Tibial artery (tissue), 4 donors: ENCODE measurements at regions not wholly inside any gene's neighbourhood (a gene's known extent, or its start where the extent isn't known, plus 50 kb on each side); places are given as distances from the start of the nearest gene placed in this dataset.

Experiments used
- DNase-seq, 2 donors: peaks; one replicate each; pipeline ENCODE4 v3.0.0-alpha.2; 2019
- H3K27ac ChIP-seq, 2 donors: fragments of 200-600 bp; sonication (generic) in 1 of 2; 1 replicate in 1 of 2; 2 replicates in 1 of 2; pipeline ENCODE4 v1.5.1; 2018 to 2019; ENCODE audit warnings: mild to moderate bottlenecking in 1 of 2
- H3K27me3 ChIP-seq, 2 donors: fragments of 200-600 bp; sonication (generic) in 1 of 2; one replicate each; pipeline versions ENCODE4 v1.5.1 to v1.6.0; 2016 to 2019
- H3K36me3 ChIP-seq, 3 donors: fragments of 200-600 bp; sonication (generic) in 2 of 3; one replicate each; pipeline ENCODE4 v1.5.1; 2016 to 2019; ENCODE audit warnings: mild to moderate bottlenecking in 2 of 3
- H3K4me1 ChIP-seq, 4 donors: fragments of 200-600 bp; sonication (generic) in 2 of 4; 1 replicate in 3 of 4; 2 replicates in 1 of 4; pipeline ENCODE4 v1.5.1; 2016 to 2019
- H3K4me3 ChIP-seq, 2 donors: fragments of 200-600 bp; sonication (generic) in 1 of 2; 1 replicate in 1 of 2; 2 replicates in 1 of 2; pipeline ENCODE4 v1.5.1; 2018 to 2019; ENCODE audit warnings: mild to moderate bottlenecking in 2 of 2
- H3K9me3 ChIP-seq, 3 donors: fragments of 200-600 bp; sonication (generic) in 1 of 3; one replicate each; pipeline ENCODE4 v1.5.1; 2016 to 2019
- CTCF ChIP-seq, 2 experiments: fragments of 200-600 bp in 1 of 2; fragments of 450-650 bp in 1 of 2; IDR thresholded peaks; one replicate each; pipeline ENCODE4 v1.5.1; 2017 to 2019; ENCODE audit warnings: antibody characterized with exemption in 2 of 2, mild to moderate bottlenecking in 1 of 2, moderate library complexity in 1 of 2
- intact Hi-C: fragments of 100-400 bp; cut with DNase I; formaldehyde crosslinking; loops from one replicate; pipeline ENCODE4 v1.15.0; 2023; ENCODE audit warnings: low total_unique reads

GRCh38 chrX:22629105-22629725, 356.5 kb downstream of the CBLL2 start:
- H3K27me3 ChIP-seq = no peaks in the 10 kb centered on the region

GRCh38 chrX:22634083-22634482, 361.4 kb downstream of the CBLL2 start:
- Histone ChIP-seq H3K36me3 (no peaks in the 10 kb centered on the region), H3K27me3 (no peaks in the 10 kb centered on the region), H3K4me1 (peaks cover 0 to 2% (median 0%) of the 10 kb centered on the region in 4 donors), H3K27ac (no peak overlapping the region), H3K9me3 (no peaks in the 10 kb centered on the region), H3K4me3 (no peak overlapping the region)
- DNase-seq = no peak
- intact Hi-C loops = no loop called here
- TF ChIP-seq CTCF (IDR thresholded peaks at IDR 0.05) = no peak

More at GRCh38 chrX:22629105-22629725, 356.5 kb downstream of the CBLL2 start:
- no peak for DNase-seq
- H3K4me3 ChIP-seq = no peak overlapping the region
- intact Hi-C loops = no loop called here
- no peak overlapping the region for H3K27ac ChIP-seq
- H3K9me3 ChIP-seq = no peaks in the 10 kb centered on the region
- peaks cover 0 to 13% (median 0%) of the 10 kb centered on the region in 4 donors for H3K4me1 ChIP-seq
- no peaks in the 10 kb centered on the region for H3K36me3 ChIP-seq
- TF ChIP-seq CTCF (IDR thresholded peaks at IDR 0.05) = no peak

GRCh38 chrX:22634751-22635150, 362.0 kb downstream of the CBLL2 start:
- H3K27me3 ChIP-seq = no peaks in the 10 kb centered on the region
- intact Hi-C loops = no loop called here
- H3K36me3 ChIP-seq = no peaks in the 10 kb centered on the region
- no peaks in the 10 kb centered on the region for H3K4me1 ChIP-seq
- no peak for TF ChIP-seq CTCF (IDR thresholded peaks at IDR 0.05)
- H3K4me3 ChIP-seq = no peak overlapping the region
- no peak for DNase-seq
- no peaks in the 10 kb centered on the region for H3K9me3 ChIP-seq
- H3K27ac ChIP-seq = no peak overlapping the region

GRCh38 chrX:22648281-22648680, 351.5 kb upstream of the DDX53 start:
- no peak for TF ChIP-seq CTCF (IDR thresholded peaks at IDR 0.05)
- peaks cover 0 to 17% (median 0%) of the 10 kb centered on the region in 4 donors for H3K4me1 ChIP-seq
- intact Hi-C loops = no loop called here
- no peak overlapping the region for H3K27ac ChIP-seq
- no peak for DNase-seq
- H3K27me3 ChIP-seq = no peaks in the 10 kb centered on the region
- no peak overlapping the region for H3K4me3 ChIP-seq
- no peaks in the 10 kb centered on the region for H3K9me3 ChIP-seq
- no peaks in the 10 kb centered on the region for H3K36me3 ChIP-seq

GRCh38 chrX:22650691-22651090, 349.1 kb upstream of the DDX53 start:
- intact Hi-C loops = no loop called here
- Histone ChIP-seq H3K9me3 (no peaks in the 10 kb centered on the region), H3K27me3 (no peaks in the 10 kb centered on the region), H3K4me1 (peaks cover 0 to 17% (median 0%) of the 10 kb centered on the region in 4 donors), H3K36me3 (no peaks in the 10 kb centered on the region), H3K27ac (peak overlapping the region; percentile 36 to 55), H3K4me3 (no peak overlapping the region)
- no peak for TF ChIP-seq CTCF (IDR thresholded peaks at IDR 0.05)
- peak; percentile 39 to 76 for DNase-seq

GRCh38 chrX:22652596-22652995, 347.2 kb upstream of the DDX53 start:
- intact Hi-C loops = no loop called here
- no peaks in the 10 kb centered on the region for H3K36me3 ChIP-seq
- DNase-seq = no peak
- no peak for TF ChIP-seq CTCF (IDR thresholded peaks at IDR 0.05)
- no peak overlapping the region for H3K4me3 ChIP-seq
- peaks cover 0 to 17% (median 0%) of the 10 kb centered on the region in 4 donors for H3K4me1 ChIP-seq
- H3K27ac ChIP-seq = peak overlapping the region; percentile 55
- H3K9me3 ChIP-seq = no peaks in the 10 kb centered on the region
- no peaks in the 10 kb centered on the region for H3K27me3 ChIP-seq
